SK-N-SH treated with all-trans-retinoic acid at 6 μM for 48 hours (cell line): ENCODE measurements at regions not wholly inside any gene's neighbourhood (a gene's known extent, or its start where the extent isn't known, plus 50 kb on each side); places are given as distances from the start of the nearest gene placed in this dataset.

Source experiments
- ATAC-seq: fragments of 200-7000 bp; cut with Tn5 transposase; 3 replicates; pipeline ENCODE4 v1.9.1; 2020; ENCODE audit warnings: mild to moderate bottlenecking, moderate library complexity
- ARNTL ChIP-seq: fragments of 450-650 bp; formaldehyde crosslinking; IDR thresholded peaks from 2 replicates; pipeline ENCODE4 v1.5.0; 2020; ENCODE audit warnings: low read depth, mild to moderate bottlenecking, moderate library complexity, borderline replicate concordance
- BACH2 ChIP-seq: fragments of 250-450 bp; sonication (Bioruptor Pico); IDR thresholded peaks from 2 replicates; pipeline ENCODE4 v1.9.0; 2021; ENCODE audit warnings: mild to moderate bottlenecking, borderline replicate concordance
- CSDC2 ChIP-seq: fragments of 250-450 bp; sonication (Bioruptor Pico); IDR thresholded peaks from 2 replicates; pipeline ENCODE4 v1.5.0; 2020; ENCODE audit warnings: mild to moderate bottlenecking, moderate library complexity
- ESRRG ChIP-seq: fragments of 250-450 bp; sonication (Bioruptor Pico); IDR thresholded peaks from 2 replicates; pipeline ENCODE4 v1.6.1; 2021; ENCODE audit warnings: mild to moderate bottlenecking
- GLIS3 ChIP-seq: fragments of 250-450 bp; sonication (Bioruptor Pico); IDR thresholded peaks from 2 replicates; pipeline ENCODE4 v1.5.0; 2020; ENCODE audit warnings: mild to moderate bottlenecking, moderate library complexity
- ISL1 ChIP-seq: fragments of 250-450 bp; sonication (Bioruptor Pico); IDR thresholded peaks from 2 replicates; pipeline ENCODE4 v2.1.2; 2022; ENCODE audit warnings: mild to moderate bottlenecking, moderate library complexity
- OSR1 ChIP-seq: fragments of 250-450 bp; sonication (Bioruptor Pico); IDR thresholded peaks from 2 replicates; pipeline ENCODE4 v1.8.0; 2022; ENCODE audit warnings: moderate library complexity, mild to moderate bottlenecking, inconsistent platforms
- PPARA ChIP-seq: fragments of 250-450 bp; sonication (Bioruptor Pico); IDR thresholded peaks from 2 replicates; pipeline ENCODE4 v1.5.0; 2020; ENCODE audit warnings: mild to moderate bottlenecking, borderline replicate concordance
- RARB ChIP-seq: fragments of 250-450 bp; sonication (Bioruptor Pico); IDR thresholded peaks from 2 replicates; pipeline ENCODE4 v1.8.0; 2021; ENCODE audit warnings: mild to moderate bottlenecking, moderate library complexity
- TCF4 ChIP-seq: fragments of 250-450 bp; sonication (Bioruptor Pico); IDR thresholded peaks from 2 replicates; pipeline ENCODE4 v1.8.0; 2021; ENCODE audit warnings: mild to moderate bottlenecking, moderate library complexity, borderline replicate concordance
- ZC3H10 ChIP-seq: fragments of 250-450 bp; sonication (Bioruptor Pico); IDR thresholded peaks from 2 replicates; pipeline ENCODE4 v1.5.1; 2021; ENCODE audit warnings: mild to moderate bottlenecking, moderate library complexity
- ZFP3 ChIP-seq: fragments of 250-450 bp; sonication (Bioruptor Pico); IDR thresholded peaks from 2 replicates; pipeline ENCODE4 v1.5.0; 2020; ENCODE audit warnings: mild to moderate bottlenecking, moderate library complexity
- ZFP30 ChIP-seq: fragments of 450-650 bp; formaldehyde crosslinking; IDR thresholded peaks from 2 replicates; pipeline ENCODE4 v1.5.0; 2022; ENCODE audit warnings: mild to moderate bottlenecking, moderate library complexity
- ZNF70 ChIP-seq: fragments of 450-650 bp; formaldehyde crosslinking; IDR thresholded peaks from 2 replicates; pipeline ENCODE4 v1.5.0; 2020; ENCODE audit warnings: mild to moderate bottlenecking, moderate library complexity
- ZNF8 ChIP-seq: fragments of 450-650 bp; formaldehyde crosslinking; IDR thresholded peaks from 2 replicates; pipeline ENCODE4 v1.5.0; 2020; ENCODE audit warnings: mild to moderate bottlenecking, moderate library complexity
- TF ChIP-seq, protein P1 (sequence below): fragments of 250-450 bp; sonication (Bioruptor Pico); IDR thresholded peaks from 2 replicates; pipeline ENCODE4 v1.5.1; 2021; ENCODE audit warnings: mild to moderate bottlenecking, moderate library complexity
- TF ChIP-seq, protein P2 (sequence below): fragments of 250-450 bp; sonication (Bioruptor Pico); IDR thresholded peaks from 2 replicates; pipeline ENCODE4 v1.5.0; 2020; ENCODE audit warnings: mild to moderate bottlenecking, moderate library complexity
- TF ChIP-seq, protein P3 (sequence below): fragments of 250-450 bp; sonication (Bioruptor Pico); IDR thresholded peaks from 2 replicates; pipeline ENCODE4 v1.8.0; 2020; ENCODE audit warnings: mild to moderate bottlenecking, moderate library complexity, borderline replicate concordance
- TF ChIP-seq, protein P4 (sequence below): fragments of 250-450 bp; sonication (Bioruptor Pico); IDR thresholded peaks from 2 replicates; pipeline ENCODE4 v1.5.1; 2020; ENCODE audit warnings: low read depth, mild to moderate bottlenecking, moderate library complexity
- TF ChIP-seq, protein P5 (sequence below): fragments of 250-450 bp; sonication (Bioruptor Pico); IDR thresholded peaks from 2 replicates; pipeline ENCODE4 v1.8.0; 2021; ENCODE audit warnings: low read depth, mild to moderate bottlenecking, moderate library complexity, borderline replicate concordance

DNA sequence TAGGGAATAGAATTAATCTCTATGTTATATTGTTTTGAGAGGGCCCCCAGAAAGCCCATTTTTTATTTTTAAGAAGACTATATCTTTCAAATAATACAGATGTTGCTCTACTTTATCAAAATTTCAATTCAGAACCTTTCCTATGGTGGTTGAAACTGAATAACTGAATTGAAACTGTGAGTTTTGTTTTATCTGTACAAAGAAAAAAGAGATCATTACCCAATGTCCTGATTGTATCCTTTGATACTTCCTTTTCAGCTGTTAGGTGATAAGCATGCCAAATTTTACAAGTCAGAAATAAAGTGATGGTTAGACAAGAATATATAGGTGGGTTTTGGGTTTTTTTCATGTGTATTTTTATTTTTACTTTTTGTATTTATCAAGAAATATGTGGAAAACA is 1293.1 kb upstream of the USP15 start:
- TF ChIP-seq ARNTL (CRISPR knock-in tag) (no peak), ZNF70 (CRISPR knock-in tag) (no peak), ISL1 (CRISPR knock-in tag) (no peak), TCF4 (CRISPR knock-in tag) (no peak), BACH2 (CRISPR knock-in tag) (no peak), ZFP30 (CRISPR knock-in tag) (no peak), ESRRG (CRISPR knock-in tag) (no peak), ZNF8 (CRISPR knock-in tag) (no peak), CSDC2 (CRISPR knock-in tag) (no peak), RARB (CRISPR knock-in tag) (no peak), PPARA (CRISPR knock-in tag) (no peak), GLIS3 (no peak), ZC3H10 (no peak), OSR1 (CRISPR knock-in tag) (no peak), ZFP3 (CRISPR knock-in tag) (no peak)
- TF ChIP-seq, protein P1, sequence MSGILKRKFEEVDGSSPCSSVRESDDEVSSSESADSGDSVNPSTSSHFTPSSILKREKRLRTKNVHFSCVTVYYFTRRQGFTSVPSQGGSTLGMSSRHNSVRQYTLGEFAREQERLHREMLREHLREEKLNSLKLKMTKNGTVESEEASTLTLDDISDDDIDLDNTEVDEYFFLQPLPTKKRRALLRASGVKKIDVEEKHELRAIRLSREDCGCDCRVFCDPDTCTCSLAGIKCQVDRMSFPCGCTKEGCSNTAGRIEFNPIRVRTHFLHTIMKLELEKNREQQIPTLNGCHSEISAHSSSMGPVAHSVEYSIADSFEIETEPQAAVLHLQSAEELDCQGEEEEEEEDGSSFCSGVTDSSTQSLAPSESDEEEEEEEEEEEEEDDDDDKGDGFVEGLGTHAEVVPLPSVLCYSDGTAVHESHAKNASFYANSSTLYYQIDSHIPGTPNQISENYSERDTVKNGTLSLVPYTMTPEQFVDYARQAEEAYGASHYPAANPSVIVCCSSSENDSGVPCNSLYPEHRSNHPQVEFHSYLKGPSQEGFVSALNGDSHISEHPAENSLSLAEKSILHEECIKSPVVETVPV (CRISPR knock-in tag): no peak
- TF ChIP-seq, protein P2, sequence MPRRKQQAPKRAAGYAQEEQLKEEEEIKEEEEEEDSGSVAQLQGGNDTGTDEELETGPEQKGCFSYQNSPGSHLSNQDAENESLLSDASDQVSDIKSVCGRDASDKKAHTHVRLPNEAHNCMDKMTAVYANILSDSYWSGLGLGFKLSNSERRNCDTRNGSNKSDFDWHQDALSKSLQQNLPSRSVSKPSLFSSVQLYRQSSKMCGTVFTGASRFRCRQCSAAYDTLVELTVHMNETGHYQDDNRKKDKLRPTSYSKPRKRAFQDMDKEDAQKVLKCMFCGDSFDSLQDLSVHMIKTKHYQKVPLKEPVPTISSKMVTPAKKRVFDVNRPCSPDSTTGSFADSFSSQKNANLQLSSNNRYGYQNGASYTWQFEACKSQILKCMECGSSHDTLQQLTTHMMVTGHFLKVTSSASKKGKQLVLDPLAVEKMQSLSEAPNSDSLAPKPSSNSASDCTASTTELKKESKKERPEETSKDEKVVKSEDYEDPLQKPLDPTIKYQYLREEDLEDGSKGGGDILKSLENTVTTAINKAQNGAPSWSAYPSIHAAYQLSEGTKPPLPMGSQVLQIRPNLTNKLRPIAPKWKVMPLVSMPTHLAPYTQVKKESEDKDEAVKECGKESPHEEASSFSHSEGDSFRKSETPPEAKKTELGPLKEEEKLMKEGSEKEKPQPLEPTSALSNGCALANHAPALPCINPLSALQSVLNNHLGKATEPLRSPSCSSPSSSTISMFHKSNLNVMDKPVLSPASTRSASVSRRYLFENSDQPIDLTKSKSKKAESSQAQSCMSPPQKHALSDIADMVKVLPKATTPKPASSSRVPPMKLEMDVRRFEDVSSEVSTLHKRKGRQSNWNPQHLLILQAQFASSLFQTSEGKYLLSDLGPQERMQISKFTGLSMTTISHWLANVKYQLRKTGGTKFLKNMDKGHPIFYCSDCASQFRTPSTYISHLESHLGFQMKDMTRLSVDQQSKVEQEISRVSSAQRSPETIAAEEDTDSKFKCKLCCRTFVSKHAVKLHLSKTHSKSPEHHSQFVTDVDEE (CRISPR knock-in tag): no peak
- TF ChIP-seq, protein P3, sequence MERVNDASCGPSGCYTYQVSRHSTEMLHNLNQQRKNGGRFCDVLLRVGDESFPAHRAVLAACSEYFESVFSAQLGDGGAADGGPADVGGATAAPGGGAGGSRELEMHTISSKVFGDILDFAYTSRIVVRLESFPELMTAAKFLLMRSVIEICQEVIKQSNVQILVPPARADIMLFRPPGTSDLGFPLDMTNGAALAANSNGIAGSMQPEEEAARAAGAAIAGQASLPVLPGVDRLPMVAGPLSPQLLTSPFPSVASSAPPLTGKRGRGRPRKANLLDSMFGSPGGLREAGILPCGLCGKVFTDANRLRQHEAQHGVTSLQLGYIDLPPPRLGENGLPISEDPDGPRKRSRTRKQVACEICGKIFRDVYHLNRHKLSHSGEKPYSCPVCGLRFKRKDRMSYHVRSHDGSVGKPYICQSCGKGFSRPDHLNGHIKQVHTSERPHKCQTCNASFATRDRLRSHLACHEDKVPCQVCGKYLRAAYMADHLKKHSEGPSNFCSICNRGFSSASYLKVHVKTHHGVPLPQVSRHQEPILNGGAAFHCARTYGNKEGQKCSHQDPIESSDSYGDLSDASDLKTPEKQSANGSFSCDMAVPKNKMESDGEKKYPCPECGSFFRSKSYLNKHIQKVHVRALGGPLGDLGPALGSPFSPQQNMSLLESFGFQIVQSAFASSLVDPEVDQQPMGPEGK (CRISPR knock-in tag): no peak
- TF ChIP-seq, protein P4, sequence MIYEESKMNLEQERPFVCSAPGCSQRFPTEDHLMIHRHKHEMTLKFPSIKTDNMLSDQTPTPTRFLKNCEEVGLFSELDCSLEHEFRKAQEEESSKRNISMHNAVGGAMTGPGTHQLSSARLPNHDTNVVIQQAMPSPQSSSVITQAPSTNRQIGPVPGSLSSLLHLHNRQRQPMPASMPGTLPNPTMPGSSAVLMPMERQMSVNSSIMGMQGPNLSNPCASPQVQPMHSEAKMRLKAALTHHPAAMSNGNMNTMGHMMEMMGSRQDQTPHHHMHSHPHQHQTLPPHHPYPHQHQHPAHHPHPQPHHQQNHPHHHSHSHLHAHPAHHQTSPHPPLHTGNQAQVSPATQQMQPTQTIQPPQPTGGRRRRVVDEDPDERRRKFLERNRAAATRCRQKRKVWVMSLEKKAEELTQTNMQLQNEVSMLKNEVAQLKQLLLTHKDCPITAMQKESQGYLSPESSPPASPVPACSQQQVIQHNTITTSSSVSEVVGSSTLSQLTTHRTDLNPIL: no peak
- no peak for ATAC-seq

DNA sequence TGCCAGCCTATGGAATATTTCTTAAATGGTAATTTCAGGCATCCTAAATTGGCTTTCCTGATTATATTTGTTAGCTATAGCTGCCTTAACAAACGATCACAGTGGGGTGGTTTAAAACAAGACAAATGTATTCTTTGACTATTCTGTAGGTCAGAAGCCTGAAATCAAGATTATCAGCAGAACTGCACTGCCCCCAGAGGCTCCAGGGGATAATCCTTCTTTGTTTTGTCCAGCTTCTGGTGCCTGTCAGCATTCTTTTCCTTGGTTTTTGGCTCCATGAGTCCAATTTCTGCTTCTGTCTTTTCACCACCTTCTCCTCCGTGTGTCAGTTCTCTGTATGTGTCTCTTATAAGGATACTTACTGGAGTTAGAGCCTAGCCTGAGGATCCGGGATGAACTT is 1282.2 kb upstream of the USP15 start:
- TF ChIP-seq, protein P1 (CRISPR knock-in tag): no peak
- TF ChIP-seq ARNTL (CRISPR knock-in tag): no peak
- no peak for TF ChIP-seq RARB (CRISPR knock-in tag)
- TF ChIP-seq GLIS3: no peak
- no peak for TF ChIP-seq PPARA (CRISPR knock-in tag)
- TF ChIP-seq TCF4 (CRISPR knock-in tag): no peak
- TF ChIP-seq ZC3H10: no peak
- TF ChIP-seq, protein P5, sequence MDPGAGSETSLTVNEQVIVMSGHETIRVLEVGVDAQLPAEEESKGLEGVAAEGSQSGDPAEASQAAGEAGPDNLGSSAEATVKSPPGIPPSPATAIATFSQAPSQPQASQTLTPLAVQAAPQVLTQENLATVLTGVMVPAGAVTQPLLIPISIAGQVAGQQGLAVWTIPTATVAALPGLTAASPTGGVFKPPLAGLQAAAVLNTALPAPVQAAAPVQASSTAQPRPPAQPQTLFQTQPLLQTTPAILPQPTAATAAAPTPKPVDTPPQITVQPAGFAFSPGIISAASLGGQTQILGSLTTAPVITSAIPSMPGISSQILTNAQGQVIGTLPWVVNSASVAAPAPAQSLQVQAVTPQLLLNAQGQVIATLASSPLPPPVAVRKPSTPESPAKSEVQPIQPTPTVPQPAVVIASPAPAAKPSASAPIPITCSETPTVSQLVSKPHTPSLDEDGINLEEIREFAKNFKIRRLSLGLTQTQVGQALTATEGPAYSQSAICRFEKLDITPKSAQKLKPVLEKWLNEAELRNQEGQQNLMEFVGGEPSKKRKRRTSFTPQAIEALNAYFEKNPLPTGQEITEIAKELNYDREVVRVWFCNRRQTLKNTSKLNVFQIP: no peak
- TF ChIP-seq ISL1 (CRISPR knock-in tag): no peak
- no peak for TF ChIP-seq ZNF70 (CRISPR knock-in tag)
- TF ChIP-seq ZNF8 (CRISPR knock-in tag): no peak
- TF ChIP-seq, protein P3 (CRISPR knock-in tag): no peak
- TF ChIP-seq, all 23 proteins: peak for 0
- no peak for ATAC-seq
